RCC 7860 (cell line): ENCODE measurements at regions not wholly inside any gene's neighbourhood (a gene's known extent, or its start where the extent isn't known, plus 50 kb on each side); places are given as distances from the start of the nearest gene placed in this dataset.
A peak's percentile ranks its signal among the peaks of the same experiment; 100 is the strongest.

ENCODE experiments used
- DNase-seq: peaks from one replicate; pipeline ENCODE4 v3.0.0-alpha.2; 2015; ENCODE audit warnings: low spot score
- FAIRE-seq: peaks from 2 replicates; lab custom pipeline; 2012; peaks lifted over from hg19 to GRCh38; lab: Jason Lieb, UNC

DNA sequence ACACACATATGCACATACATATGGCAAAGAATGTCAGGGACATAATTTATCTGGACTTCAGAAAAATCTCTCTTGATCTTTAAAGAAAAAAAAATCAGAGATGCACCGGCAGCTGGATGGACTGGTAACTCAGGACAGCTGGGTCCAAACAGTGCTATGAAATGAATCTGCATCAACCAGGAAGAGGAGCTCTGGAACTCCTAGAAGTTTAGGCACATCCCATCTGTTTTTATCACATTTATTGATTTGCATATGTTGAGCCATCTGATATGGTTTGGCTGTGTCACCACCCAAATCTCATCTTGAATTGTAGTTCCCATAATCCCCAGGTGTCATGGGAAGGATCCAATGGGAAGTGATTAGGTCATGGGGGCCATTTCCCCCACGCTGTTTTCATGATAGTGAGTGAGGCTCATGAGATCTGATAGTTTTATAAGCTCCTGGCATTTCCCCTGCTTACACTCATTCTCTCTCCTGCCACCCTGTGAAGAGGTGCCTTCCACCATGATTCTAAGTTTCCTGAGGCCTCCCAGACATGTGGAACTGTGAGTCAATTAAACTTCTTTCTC, 87.7 kb upstream of the AKIP1 start:
- no peak for FAIRE-seq
- DNase-seq: no peak

DNA sequence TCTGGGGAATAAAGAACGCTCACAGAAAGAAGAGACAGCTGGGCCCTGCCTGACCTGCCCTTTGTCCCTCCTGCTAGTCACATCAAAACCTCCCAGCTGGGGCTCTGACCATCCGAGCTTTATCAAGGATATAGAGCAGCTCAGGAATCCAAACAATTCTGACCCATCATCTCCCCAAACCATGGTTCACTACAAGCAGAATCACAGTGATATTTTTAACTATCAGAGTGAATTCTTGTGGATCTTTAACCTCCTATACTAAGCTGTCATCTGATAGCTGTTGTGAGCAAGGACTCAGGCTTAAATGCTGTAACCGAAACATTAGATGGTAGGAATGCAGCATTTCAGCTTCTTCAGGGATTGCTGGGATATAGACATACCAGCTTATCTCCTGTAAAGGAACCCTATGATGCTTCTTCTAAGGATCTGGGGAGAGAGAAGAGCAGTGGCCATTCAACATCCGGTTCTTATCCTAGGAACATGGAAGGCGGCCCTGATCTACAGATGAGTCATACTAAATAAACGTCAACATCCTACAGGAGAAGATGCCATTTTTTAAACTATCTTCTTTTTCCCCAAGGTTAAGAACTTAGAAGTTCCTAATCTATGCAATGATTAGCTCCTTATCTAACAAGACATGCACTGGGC, 84.7 kb upstream of the AKIP1 start:
- DNase-seq: no peak
- FAIRE-seq: no peak

DNA sequence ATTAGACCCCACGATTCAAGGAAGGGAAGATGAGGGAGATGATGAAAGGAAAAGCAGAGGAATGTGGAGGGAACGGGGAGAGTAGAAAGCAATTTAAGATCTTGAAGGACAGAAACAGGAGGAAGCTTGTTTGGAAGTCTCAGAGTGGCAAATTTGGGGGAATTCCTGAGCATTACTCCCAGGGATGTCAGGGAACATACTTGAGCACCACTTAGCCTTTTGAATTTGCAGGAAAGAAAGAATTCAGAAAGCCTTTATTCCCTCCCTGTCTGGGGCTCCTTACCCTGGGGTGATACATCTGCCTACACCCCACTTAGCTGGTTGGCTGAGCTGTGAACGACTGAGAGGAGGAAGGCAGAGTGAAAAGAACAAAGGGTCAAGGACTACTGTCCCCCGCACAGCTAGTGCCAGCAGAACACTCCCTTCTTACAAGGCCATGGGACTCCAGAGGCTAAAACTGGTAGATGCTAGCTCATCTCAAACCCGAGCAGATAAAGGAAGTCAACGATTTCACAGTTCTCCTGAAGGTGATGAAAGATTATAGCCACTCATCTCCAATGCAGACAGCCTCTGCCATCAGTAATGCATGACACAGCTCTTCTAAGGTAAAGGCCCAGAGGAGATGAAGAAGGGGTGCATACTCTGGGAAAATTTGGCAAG, 84.0 kb upstream of the AKIP1 start:
- DNase-seq: no peak
- FAIRE-seq: no peak

DNA sequence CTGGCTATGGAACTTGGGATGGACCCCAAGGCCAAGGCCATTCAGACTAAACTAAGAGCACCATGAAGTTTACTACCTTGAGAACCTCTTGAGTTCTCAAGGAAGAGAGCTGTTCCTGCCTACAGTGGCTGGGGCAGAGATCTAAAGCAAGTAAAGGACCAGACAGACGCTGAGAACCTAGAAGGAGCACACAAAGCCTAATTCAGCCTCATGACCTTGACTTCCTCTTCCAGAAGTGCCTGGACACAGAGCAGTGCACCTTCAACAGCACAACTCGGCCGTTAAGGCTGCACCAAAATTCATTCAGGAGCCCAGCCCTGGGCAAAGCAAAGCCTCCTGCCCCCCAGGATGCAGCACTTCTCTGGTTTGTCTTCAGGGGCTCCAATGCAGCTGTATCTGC, 82.9 kb upstream of the AKIP1 start:
- DNase-seq (no peak), FAIRE-seq (no peak)

DNA sequence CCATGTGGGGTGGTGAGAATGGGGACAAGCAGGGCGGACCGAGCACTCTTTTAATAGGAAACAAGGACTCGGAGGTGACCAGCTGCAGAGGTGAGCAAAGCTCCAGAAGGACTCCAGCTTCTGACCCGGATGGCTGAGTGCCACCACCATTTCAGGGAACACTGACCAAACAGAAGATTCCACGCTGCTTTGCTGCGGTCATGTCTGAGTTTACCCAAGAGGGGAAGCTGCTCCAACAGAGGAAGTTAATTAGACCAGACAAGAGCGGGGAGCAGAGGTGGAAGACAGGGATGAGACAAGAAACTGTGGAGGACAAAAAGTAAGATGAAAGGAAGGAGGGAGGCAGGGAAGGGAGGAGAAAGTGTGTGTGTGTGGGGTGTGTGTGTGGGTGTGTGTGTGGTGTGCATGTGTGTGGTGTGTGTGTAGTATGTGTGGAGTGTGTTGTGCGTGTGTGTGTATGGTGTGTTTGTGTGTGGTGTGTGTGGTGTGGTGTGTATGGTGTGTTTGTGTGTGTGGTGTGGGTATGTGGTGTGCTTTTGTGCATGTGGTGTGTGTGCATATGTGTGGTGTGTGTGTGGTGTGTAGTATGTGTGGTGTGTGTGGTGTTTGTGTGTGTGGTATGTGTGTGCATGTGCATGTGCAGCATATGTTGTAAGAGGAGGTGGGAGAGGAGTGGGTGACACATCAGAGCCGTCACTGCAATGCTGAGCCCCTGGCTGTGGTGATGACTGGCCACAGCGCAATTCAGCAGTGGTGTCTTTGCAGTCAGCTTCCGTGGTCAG, 82.2 kb upstream of the AKIP1 start:
- FAIRE-seq (no peak), DNase-seq (no peak)

DNA sequence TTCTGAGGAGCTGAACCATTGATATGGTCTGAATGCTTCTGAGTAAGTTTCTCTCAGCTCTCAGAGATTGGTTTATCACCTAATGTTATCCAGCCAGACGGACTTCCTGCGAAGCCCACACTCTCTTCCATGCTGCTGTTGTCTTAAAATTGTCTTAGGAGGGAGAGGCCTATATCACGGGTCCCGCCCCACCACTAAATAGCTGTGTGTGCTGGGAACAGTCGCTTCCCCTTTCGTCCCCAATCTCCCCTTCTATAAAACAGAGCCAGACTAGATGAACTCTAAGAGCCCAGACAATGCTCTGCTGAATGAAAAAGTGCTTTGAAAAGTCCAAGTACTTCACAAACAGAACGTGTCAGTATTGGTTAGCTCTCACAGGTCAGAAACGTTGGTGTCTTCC, 81.4 kb upstream of the AKIP1 start:
- FAIRE-seq (no peak), DNase-seq (no peak)

DNA sequence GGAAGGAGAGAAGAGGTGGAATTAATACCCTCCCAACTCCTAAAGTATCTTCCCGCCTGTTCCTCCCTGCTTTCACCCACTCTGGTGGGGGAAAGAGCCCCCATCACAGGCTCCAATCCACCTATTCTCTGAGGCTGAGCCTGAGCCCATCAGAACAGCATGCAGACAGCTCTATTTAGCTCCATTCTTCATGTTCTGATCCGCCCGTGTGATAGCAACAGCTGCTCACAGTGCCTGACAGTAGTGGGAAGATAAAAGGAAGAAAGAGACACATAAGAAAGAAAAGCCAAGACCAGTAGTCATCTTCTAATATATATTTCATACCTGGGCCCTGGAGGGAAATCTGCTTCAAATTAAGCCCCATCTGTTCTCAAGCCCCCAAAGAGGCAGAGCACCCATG, 80.3 kb upstream of the AKIP1 start:
- FAIRE-seq: no peak

DNA sequence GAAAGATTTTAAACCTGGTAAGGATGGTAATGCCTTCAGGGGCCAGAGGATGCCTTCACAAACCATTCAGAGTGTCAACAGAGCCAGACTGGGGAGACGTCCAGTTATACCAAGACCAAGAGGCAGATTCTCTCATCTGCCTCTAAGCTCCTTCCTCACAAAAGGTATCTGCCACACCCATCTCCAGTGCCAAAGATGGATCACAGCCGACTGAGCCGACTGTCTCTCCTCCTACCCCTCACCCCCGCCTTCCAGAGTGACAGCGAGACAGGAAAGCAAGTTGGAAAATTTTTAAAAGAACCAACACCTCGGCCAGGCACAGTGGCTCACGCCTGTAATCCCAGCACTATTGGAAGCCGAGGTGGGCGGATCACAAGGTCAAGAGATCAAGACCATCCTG, 79.1 kb upstream of the AKIP1 start:
- no peak for FAIRE-seq
- DNase-seq: no peak

More for the DNA sequence above, 80.3 kb upstream of the AKIP1 start:
- DNase-seq: no peak

DNA sequence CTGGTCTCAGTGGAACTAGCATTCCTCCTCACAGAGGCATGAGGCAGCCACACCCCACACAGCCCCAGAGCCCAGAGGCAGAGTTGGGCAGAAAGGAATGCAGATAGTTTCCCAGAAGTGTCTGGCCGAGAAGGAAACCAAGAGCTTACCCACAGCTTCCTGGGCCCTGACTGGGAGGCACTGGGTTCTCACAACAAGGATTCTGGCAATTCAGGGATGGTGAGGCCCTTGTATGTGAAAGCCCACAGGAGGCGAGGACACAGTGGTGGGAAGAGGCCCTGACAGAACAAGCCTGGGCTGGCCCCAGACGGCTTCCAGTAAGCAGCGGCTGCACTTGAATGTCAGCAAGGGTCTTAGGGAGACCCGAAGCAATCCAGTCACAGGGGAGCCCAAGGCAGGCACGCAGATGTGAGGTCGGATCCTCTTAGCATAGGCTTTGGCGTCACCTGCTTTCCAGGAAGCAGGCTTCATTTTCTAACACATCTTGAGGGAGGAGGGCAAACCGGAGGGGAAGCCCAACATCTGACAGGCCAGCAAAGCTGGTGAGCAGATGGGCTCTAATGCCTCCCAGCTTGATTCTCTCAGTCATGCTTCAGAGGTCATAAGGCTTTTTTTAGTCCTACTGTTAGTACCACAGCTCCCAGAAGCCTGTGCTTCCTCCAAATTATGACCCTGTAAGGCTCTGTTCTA, 78.3 kb upstream of the AKIP1 start:
- FAIRE-seq (peak; percentile 62), DNase-seq (peak; percentile 57)

DNA sequence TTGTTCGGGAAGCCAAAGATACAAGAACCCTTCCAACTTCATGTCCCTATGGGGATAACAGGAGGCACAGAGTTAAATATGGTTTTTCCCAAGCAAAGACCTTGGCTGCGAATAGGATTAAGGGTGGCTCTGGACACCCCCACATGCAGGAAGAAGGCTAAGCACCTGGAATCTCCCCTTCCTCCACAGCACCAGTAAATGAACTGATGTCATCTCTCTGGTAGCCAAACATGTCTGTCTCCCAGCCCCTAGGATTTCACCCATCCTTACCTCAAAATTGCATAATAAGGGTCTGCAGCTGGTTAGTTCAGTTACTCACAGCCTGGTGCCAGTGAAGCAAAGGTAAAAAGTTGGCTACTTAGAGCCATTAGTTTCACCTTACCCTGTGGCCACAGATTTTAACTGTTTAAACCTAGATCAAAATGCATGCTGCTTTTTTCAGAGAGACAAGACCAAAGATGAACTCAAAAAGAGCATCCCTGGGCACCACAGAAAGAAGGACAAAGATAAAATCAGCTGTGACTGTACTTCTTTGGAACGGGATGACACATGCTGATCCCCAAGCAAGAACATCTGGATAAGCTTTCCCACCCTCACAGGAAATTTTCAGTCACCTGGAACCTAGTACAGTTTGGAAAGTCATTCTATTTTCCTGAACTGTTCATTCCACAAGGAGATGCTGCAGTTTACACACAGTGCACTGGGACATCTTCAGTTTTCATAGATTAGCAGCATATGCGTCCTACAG, 77.2 kb upstream of the AKIP1 start:
- FAIRE-seq (no peak), DNase-seq (peak; percentile 34)

DNA sequence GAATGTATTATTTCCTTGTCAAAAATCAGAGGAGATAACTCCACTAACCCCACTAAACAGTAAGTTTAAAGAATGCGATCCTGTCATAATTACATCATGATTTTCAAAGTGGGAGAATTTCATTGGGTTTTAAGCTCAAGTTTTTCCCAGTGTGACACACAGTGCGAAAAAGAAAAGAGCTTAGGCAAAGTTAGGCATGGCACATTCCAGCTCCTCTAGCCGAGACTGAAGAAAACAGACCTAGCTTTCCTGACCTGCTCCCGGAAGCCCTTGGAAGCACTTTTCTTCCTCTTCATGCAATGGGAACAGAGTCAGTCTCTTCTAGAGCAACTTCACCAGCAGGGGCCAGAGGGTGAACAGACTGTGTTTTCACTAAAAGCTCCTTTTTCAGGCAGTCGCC, 76.6 kb upstream of the AKIP1 start:
- FAIRE-seq (no peak), DNase-seq (no peak)

DNA sequence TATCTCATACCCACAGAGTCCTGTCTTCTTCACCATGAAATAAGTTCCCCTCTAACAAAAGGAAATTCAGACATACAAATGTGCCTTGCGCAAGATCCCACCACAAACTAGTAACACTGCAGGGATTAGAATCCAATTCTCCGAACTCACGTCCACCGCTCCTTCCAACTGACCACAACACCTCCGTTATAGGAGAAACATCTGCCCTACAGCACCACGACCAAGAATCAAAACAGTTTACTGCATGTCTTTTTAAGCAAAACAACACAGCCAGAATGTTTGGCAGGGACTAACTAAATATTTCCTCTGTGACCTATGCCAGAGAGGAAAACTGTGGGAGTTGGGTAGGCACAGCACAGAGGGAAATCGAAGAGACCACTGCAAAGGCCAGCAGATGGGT, 72.7 kb upstream of the AKIP1 start:
- FAIRE-seq (no peak), DNase-seq (no peak)

DNA sequence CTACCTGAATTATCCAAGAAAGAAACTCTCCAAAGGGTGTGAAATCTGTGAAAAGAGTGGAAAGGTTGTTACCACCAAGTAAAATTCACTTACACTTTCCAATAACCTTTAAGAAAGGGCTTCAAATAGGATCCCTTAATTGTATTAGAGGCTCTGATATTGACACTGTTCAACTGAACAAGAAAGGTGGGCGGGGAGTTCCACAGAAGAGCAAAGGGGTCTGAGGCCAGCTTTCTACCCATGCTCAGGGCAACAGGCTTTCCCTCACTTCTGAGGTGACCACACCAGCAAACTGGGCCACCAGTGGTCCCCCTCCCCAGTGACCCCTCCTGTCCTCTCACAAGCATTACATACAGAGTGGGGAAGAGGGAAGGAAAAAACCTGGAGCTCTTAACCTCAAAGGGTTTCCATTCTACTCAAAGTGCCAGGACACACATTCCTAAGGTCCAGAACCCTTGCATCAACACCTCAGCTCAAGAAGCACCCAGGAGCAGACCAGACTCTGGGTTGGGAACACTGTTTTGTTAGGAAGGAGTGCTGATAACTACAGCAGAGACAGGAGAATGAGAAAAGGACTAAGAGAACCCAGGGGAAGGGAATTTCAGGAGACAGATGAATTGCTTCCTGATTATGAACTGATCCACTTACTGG, 71.6 kb upstream of the AKIP1 start:
- DNase-seq (no peak), FAIRE-seq (no peak)

DNA sequence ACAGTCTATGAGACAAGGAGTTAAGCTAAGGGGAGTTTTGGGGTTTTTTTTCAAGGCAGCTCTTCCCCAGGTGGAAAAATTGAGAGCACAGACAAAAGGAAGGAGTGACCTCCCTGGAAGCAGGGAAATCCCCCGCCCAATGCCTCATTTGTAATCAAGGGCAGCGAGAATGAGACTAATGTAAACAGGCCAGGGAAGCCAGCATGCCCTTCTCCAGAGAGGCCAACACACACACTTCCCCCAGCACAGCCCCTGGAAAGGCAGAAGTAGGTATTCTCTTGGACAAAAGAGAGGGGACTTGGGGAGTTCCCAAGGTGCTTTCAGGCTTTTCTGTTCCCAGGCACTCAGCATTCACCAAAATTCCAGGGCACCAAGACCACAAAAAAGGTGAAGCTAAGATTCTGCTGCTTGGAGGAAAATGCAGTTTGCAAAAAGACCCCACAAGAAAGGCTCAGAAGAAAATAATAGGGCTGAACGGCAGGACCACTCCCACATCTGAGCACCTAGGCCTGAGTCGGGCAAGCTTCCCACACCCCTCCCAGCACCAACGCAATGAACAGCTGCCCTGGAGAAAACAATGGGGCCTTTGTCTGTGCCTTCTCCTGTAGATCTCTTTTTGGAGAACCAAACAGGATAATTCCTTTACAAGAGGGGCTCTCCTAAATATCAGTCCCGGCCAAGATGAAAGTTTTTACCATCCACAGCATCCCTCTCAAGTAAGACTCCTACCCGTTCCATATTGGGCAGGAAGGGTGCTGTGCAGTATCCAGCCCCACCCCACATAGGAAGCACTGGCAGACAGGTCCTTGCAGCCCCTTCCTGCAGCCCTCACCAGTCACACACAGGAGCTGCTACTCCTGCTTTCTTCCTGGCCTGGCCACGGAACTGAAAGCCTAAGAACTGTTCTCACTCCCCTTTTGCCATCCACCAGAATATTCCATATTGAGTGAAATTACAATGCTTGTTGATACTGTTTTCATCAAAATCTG, 70.7 kb upstream of the AKIP1 start:
- DNase-seq (no peak), FAIRE-seq (no peak)

DNA sequence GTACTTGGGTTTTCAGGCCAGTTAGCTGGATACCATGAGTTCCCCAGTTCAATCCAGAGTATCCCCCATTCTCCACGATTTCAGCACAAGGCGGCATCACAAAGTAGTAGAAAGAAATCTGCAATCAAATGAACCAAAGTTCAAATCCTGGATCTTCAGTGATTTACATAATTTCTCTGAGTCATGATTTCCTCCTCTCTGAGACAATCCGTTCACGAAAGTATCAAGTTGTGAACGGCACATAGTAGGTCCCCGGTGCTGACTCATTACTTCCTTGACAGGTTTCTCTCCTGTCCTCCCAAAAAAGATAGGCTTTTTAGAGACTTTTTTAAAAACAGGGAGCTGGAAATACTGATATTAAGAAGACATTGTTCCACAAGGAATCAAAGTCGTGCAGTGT, 69.1 kb upstream of the AKIP1 start:
- FAIRE-seq: no peak

DNA sequence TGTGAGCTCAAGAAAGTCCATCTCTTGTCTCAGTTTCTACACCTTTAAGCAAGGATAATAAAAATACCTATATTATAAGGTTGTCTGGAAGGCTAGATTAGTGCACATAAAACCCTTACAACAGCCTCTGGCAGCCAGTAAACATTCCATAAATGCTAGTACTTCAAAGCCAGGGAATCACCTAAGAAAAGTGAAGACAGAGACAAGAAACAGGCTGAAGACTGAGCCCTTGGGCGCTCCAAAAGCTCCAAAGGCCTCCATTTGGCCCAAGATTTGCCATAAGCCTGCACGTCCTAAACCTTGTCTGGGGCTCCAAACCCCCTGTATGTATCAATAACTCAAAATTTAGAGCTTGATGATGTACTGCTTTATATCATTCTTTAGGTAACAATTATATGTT, 52.2 kb upstream of the AKIP1 start:
- no peak for FAIRE-seq

More for the DNA sequence above, 69.1 kb upstream of the AKIP1 start:
- no peak for DNase-seq

More for the DNA sequence above, 52.2 kb upstream of the AKIP1 start:
- no peak for DNase-seq
